CD1c-positive myeloid dendritic cell (primary cell): ENCODE measurements at regions not wholly inside any gene's neighbourhood (a gene's known extent, or its start where the extent isn't known, plus 50 kb on each side); places are given as distances from the start of the nearest gene placed in this dataset.

Experiments
- DNase-seq: peaks from one replicate; pipeline ENCODE4 v3.0.0-alpha.2; 2016; ENCODE audit errors: extremely low spot score

DNA sequence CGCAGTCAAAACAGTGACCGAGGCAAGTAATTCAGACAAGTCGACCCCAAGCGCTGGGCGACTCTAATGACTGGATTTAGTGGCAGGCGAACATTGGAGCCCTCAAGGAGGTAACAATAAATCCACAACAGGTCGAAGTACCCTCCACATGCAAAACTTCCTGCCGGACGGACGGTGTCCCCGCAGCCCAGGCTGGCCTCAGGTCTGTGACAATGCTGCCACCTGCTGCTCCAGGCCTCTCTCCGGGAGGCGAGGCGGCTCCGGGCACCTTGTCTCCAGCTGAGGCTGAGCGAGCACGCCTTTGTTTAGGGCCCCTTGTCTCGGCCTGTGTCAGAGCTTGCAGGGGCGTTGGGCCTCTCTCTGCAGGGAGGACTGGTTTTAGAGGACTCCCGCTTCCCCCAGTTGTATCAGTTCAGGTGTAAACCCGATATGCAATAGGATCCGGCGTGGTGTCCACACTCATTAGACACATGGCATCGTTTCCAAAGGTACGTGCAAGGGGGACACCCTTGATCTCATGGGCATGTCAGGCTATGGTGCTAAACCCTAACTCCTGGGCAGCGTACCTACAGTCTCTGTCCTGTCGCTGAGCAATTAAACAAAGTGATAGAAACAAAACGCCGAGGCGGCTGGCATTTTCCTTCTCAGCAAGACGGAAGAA is 628.0 kb upstream of the ADAMTS16 start:
- no peak for DNase-seq

GRCh38 chr5:4513381-4513780 is 626.7 kb upstream of the ADAMTS16 start:
- DNase-seq, result no peak

DNA sequence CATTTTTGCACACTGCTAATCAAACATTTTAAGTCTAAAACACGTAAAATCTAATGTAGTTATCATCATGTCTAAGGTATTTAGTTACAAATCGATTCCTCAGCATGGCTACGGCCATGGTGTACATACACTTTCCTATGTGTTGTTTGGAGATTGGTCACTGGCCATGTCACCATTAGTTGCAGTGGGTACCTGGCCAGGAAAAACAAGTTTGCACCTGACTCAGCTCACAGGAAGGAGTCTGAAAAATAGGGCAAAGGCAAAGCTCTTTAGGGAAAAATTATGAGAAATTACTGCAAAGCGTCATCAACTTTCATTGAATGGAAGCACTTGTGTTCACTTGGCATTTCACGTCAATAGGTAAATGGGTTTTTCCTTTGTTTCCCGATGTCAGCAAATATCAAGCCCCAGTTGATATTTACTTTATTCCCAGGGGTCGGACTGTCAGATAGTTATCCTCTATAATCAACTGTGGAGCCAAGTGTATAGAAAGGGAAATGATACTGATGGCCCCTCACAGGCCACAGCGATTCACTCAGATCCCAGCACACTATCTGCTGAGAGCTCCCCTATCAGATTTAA is 626.0 kb upstream of the ADAMTS16 start:
- no peak for DNase-seq

DNA sequence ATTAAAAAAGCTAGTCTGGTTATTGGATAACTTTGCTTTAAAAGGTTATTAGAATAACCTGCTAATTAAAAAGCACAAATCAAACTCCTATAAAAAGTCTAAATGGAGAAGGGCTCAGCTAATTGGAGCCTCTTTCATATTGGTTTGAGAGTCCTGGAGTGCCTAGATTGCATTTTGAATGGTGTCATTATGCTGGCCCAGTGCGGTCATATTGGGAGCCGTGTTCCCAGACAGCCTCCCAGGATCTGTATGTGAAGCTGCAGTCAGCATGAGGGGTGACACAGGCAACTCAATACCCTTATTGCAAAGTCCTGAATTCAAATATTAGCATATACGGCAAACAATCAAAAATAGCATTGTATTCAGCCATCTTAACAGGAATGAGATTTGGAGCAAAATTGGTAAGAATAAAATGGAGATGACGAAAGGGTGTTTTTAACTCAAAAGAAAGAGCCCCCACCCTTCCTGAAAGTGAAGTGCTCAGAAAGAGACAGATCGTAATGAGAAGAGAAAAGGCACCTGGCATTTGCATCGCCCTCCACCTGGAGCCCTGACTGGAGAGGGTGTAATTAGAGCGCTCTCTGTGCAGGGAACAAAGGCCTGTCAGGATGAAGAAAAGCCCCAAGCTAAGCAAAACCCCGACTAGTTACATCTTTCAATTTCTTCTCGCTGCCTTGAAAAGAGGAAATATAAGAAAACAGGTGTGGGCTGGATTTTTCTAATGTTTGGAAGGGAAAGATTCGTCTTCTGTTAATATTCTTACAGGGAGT is 621.0 kb upstream of the ADAMTS16 start:
- DNase-seq, result no peak

GRCh38 chr5:4520559-4520958 is 619.6 kb upstream of the ADAMTS16 start:
- DNase-seq, result no peak

- no peak for DNase-seq
Observed at GRCh38 chr5:4523038-4523437, 617.1 kb upstream of the ADAMTS16 start.

- DNase-seq, result no peak
Observed at GRCh38 chr5:4531756-4532704, 608.1 kb upstream of the ADAMTS16 start.

GRCh38 chr5:4532705-4533080 is 607.4 kb upstream of the ADAMTS16 start:
- no peak for DNase-seq

- no peak for DNase-seq
Observed at GRCh38 chr5:4533457-4534105, 606.5 kb upstream of the ADAMTS16 start.

GRCh38 chr5:4537489-4537888 is 602.6 kb upstream of the ADAMTS16 start:
- DNase-seq, result no peak

DNA sequence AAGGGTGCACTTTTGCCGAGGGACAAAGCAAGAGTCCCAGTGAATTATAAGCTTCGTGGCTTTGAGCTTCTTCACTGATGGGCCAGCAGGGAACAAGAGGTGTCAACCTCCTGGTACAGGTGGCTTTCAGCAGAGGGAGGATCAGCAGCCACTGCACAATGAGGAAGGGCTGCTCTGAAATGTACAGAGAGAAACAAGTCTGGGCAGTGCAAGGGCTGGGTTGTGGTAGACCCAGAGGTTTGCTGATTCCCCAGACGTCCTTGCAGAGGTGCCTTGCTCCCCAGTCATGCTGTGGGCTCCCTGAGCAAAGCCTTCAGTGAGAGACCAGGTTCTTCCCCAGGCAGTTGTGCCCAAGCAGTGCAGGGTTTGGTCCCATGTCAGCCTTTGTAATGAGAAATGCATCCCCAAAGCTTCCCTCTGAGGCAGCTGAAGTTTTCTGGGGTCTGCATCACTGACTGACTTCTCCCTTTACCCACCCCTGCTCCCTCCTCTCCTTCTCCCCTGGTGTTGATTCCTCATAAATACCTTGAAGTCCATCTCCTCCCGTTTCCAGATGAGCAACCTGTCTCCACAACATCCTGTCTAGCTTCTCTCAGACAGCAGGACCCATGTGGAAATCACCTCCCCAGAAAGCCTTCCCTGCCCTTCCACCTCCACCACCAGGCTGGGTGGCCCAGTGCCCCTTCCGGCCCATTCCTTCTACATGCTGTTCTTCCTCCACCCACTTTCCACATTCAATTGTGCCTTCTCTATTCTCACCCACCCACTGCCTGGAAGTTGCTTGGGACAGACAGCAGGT is 599.6 kb upstream of the ADAMTS16 start:
- no peak for DNase-seq

DNA sequence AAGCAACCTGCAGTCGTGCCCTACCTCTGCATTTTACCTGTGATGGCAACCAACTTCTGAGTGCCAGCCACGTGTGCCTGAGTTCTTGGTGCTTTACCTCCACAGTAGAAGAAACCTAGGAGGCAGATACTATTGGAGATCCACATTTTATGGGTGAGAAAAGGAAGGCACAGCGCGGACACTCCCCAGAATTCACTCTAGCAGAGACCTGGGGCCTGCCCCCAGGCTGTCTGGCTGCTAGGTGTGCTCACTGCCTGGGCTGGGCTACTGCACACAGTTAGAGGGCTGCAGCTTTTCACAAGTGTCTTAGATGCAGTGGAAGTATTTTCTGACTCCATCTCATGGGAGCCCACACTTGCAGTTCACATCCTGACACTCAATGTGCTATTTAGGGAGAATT is 598.8 kb upstream of the ADAMTS16 start:
- no peak for DNase-seq

DNA sequence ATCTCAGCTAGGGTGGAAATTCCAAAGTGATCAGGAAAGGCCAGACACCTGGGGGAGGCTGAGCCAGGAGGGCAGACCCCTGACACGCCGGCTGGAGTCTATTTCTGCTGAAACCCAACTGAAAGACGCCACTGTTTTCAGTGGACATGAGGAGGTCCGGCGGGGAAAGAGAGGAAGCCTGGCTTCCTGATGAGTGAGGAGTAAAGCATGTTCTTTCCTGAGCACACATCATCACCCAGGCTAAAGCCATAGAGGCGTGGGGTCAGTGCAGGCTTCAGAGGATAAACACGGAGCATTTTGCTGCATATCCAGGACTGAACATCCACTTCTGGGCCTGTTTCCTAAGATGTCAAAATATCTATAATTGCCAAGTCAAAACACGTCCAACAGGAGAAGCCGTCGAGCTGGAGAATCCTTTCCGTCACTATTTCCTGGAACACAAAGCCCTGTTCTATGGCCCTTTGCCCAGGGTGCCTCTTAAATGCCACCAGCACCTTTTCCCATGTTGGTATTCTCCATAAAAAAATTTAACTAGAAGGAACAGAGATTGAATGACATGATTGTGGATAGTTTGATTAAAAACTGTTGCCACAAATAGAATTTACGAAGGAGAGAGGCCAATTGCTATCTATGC is 597.9 kb upstream of the ADAMTS16 start:
- no peak for DNase-seq

DNA sequence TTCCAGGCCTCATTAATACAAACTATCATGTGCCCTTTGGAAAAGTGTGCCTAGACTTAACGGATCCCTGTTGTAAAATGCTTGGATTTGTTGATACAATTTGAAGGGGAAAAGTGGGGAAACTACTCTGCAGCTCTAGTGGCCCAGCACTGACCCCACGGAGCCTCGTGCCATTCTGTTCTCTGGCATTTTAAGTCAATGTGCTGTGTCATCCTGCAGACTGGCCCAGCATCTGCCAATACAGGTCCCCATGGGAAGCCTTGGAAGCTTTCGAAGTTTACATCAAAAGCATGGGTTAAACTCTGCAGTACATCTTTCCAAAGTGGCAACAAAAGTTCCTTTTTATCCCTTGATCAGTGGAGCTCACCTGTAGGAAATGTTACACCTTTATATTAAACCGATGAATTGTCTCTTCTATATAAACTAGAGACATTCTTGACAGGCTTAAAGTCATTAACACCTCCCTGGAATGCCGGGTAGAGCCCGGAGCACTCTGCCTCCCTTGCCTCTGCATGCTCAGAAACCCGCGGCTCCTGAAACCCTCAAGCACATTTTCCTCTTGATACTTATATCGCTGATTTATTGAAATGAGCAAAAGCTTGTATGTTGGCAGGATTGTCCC is 596.0 kb upstream of the ADAMTS16 start:
- no peak for DNase-seq

- DNase-seq, result no peak
Observed at GRCh38 chr5:4547547-4547946, 592.6 kb upstream of the ADAMTS16 start.

DNA sequence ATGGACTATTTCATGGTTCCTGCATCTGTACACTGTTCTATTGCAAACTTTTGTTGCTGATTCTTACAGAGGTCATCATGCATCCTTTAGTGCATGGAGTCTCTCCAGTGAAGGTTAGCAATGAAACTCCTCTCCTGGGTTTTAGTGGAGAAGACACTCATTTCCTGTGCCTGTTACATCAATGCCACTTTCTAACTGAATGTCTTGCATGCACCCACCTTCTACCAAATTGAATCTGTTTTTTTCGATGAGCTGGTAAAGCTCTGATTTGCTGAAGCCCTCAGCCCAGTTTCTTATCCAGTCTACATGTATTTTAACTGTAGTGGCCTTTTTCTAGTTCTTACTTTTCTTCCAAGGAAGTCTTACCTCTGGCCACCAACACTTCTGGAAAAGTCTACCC is 591.8 kb upstream of the ADAMTS16 start:
- no peak for DNase-seq

GRCh38 chr5:4549351-4549750 is 590.8 kb upstream of the ADAMTS16 start:
- no peak for DNase-seq

GRCh38 chr5:4551034-4551433 is 589.1 kb upstream of the ADAMTS16 start:
- no peak for DNase-seq

- no peak for DNase-seq
Observed at GRCh38 chr5:4553130-4553529, 587.0 kb upstream of the ADAMTS16 start.

GRCh38 chr5:4553978-4554377 is 586.2 kb upstream of the ADAMTS16 start:
- no peak for DNase-seq
